IMR-90 (cell line): ENCODE measurements at regions not wholly inside any gene's neighbourhood (a gene's known extent, or its start where the extent isn't known, plus 50 kb on each side); places are given as distances from the start of the nearest gene placed in this dataset.

Experiments
- ATAC-seq: fragments of 200-7000 bp; cut with Tn5 transposase; 2 replicates; pipeline ENCODE4 v1.9.1; 2020; ENCODE audit warnings: low read depth, mild to moderate bottlenecking, moderate library complexity
- BruUV-seq: library from RNA; stranded (reverse); fragments of 400-500 nt; replicated peaks from 2 replicates; lab custom pipeline; 2021; lab: Mats Ljungman, UMichigan
- CTCF ChIA-PET: fragments of 300-600 bp; formaldehyde crosslinking; extraction: SDS; loops from one replicate; lab custom pipeline; 2021; ENCODE audit warnings: antibody characterized with exemption; lab: Yijun Ruan, JAX
- POLR2A ChIA-PET: fragments of 300-600 bp; sonication (Branson Sonifier 250); formaldehyde crosslinking; loops from one replicate; lab custom pipeline; 2022; ENCODE audit warnings: antibody characterized with exemption; ENCODE audit not compliant: unreplicated experiment; lab: Charles Lee
- DNase-seq: peaks from one replicate; pipeline ENCODE4 v3.0.0; 2013
- H2AFZ ChIP-seq: replicated peaks from 2 replicates; pipeline ENCODE3; 2013; ENCODE audit warnings: low read length, mild to moderate bottlenecking; ENCODE audit not compliant: poor library complexity
- H2AK5ac ChIP-seq: 2 replicates; pipeline ENCODE4 v1.6.1; 2013; ENCODE audit warnings: low read depth, low read length, inconsistent platforms
- H2AK9ac ChIP-seq: replicated peaks from 2 replicates; pipeline ENCODE3; 2013; ENCODE audit warnings: mild to moderate bottlenecking, low read depth, low read length, moderate library complexity; ENCODE audit not compliant: poor library complexity
- H2BK120ac ChIP-seq: 2 replicates; pipeline ENCODE4 v1.6.1; 2013; ENCODE audit warnings: low read depth, low read length, inconsistent platforms
- H2BK15ac ChIP-seq: 3 replicates; pipeline ENCODE4 v1.6.1; 2013; ENCODE audit warnings: low read depth, low read length, inconsistent platforms
- H2BK20ac ChIP-seq: 2 replicates; pipeline ENCODE4 v1.6.1; 2013; ENCODE audit warnings: low read depth, mild to moderate bottlenecking, inconsistent platforms, low read length, moderate library complexity
- H2BK5ac ChIP-seq: 2 replicates; pipeline ENCODE4 v1.6.1; 2013; ENCODE audit warnings: mild to moderate bottlenecking, low read depth, low read length, inconsistent platforms; ENCODE audit not compliant: poor library complexity, severe bottlenecking
- H3K14ac ChIP-seq: replicated peaks from 2 replicates; pipeline ENCODE4 v1.6.1; 2013; ENCODE audit warnings: low read depth, low read length, inconsistent platforms
- H3K18ac ChIP-seq: 2 replicates; pipeline ENCODE4 v1.6.1; 2013; ENCODE audit warnings: low read depth, low read length, control low read depth
- H3K23ac ChIP-seq: 2 replicates; pipeline ENCODE4 v1.6.1; 2013; ENCODE audit warnings: low read depth, low read length, inconsistent platforms
- H3K27ac ChIP-seq: 2 replicates; pipeline ENCODE4 v1.5.1; 2013; ENCODE audit warnings: mild to moderate bottlenecking, control low read depth, low read length; ENCODE audit not compliant: insufficient read depth
- H3K27me3 ChIP-seq: 2 replicates; pipeline ENCODE4 v1.6.1; 2013; ENCODE audit warnings: low read length; ENCODE audit not compliant: control insufficient read depth, insufficient read depth
- H3K36me3 ChIP-seq: 2 replicates; pipeline ENCODE4 v1.6.1; 2013; ENCODE audit warnings: low read length, mixed read lengths; ENCODE audit not compliant: control insufficient read depth, insufficient read depth
- H3K4ac ChIP-seq: 2 replicates; pipeline ENCODE4 v1.6.1; 2013; ENCODE audit warnings: low read depth, low read length, inconsistent platforms
- H3K4me1 ChIP-seq: 2 replicates; pipeline ENCODE4 v1.6.1; 2013; ENCODE audit warnings: low read length, mixed read lengths; ENCODE audit not compliant: control insufficient read depth, insufficient read depth
- H3K4me2 ChIP-seq: 2 replicates; pipeline ENCODE4 v1.6.1; 2013; ENCODE audit warnings: low read depth, mild to moderate bottlenecking, control low read depth, low read length, moderate library complexity
- H3K4me3 ChIP-seq: 2 replicates; pipeline ENCODE4 v1.5.1; 2013; ENCODE audit warnings: low read depth, mild to moderate bottlenecking, control low read depth, low read length, moderate library complexity; ENCODE audit not compliant: insufficient read depth
- H3K56ac ChIP-seq: 2 replicates; pipeline ENCODE4 v1.6.1; 2013; ENCODE audit warnings: low read length, inconsistent platforms; ENCODE audit not compliant: insufficient read depth; ENCODE audit errors: extremely low read depth
- H3K79me1 ChIP-seq, 2 experiments: 2 replicates each; pipeline ENCODE4 v1.6.1; 2013; ENCODE audit warnings: low read length in 2 of 2, inconsistent platforms in 1 of 2, low read depth in 1 of 2
- H3K9ac ChIP-seq: 2 replicates; pipeline ENCODE4 v1.6.1; 2013; ENCODE audit warnings: low read depth, low read length, control low read depth
- H3K9me1 ChIP-seq: 2 replicates; pipeline ENCODE4 v1.6.1; 2013; ENCODE audit warnings: low read length, inconsistent platforms; ENCODE audit not compliant: insufficient read depth
- H3K9me3 ChIP-seq: 2 replicates; pipeline ENCODE4 v1.6.1; 2013; ENCODE audit warnings: low read length; ENCODE audit not compliant: control insufficient read depth, insufficient read depth
- H4K20me1 ChIP-seq: 2 replicates; pipeline ENCODE4 v1.6.1; 2013; ENCODE audit warnings: low read length, inconsistent platforms; ENCODE audit not compliant: insufficient read depth
- H4K5ac ChIP-seq: 2 replicates; pipeline ENCODE4 v1.6.1; 2013; ENCODE audit warnings: mild to moderate bottlenecking, low read depth, low read length, control low read depth
- H4K8ac ChIP-seq, 2 experiments: 2 replicates each; pipeline ENCODE4 v1.6.1; 2013; ENCODE audit warnings: low read depth in 2 of 2, low read length in 2 of 2, control low read depth in 1 of 2, inconsistent platforms in 1 of 2
- H4K91ac ChIP-seq: 2 replicates; pipeline ENCODE4 v1.6.1; 2013; ENCODE audit warnings: low read depth, low read length, inconsistent platforms; ENCODE audit not compliant: insufficient read depth
- BHLHE40 ChIP-seq: fragments of 150-350 bp; IDR thresholded peaks from 2 replicates; pipeline ENCODE4 v1.6.1; 2016; ENCODE audit warnings: mild to moderate bottlenecking, low read depth, low read length
- CEBPB ChIP-seq: IDR thresholded peaks from 2 replicates; pipeline ENCODE4 v1.6.1; 2012; ENCODE audit warnings: low read depth, low read length, improper control_type of control experiment
- CHD1 ChIP-seq: IDR thresholded peaks from 2 replicates; pipeline ENCODE4 v1.6.1; 2012; ENCODE audit warnings: low read depth, low read length, improper control_type of control experiment
- CTCF ChIP-seq: conservative IDR thresholded peaks from 2 replicates; pipeline ENCODE4 v1.5.1; 2012; ENCODE audit warnings: mild to moderate bottlenecking, low read depth, low read length, improper control_type of control experiment
- ELK1 ChIP-seq: fragments of 150-350 bp; IDR thresholded peaks from 2 replicates; pipeline ENCODE4 v1.6.1; 2016; ENCODE audit warnings: low read depth, mild to moderate bottlenecking, low read length, moderate library complexity, borderline replicate concordance
- MAZ ChIP-seq: IDR thresholded peaks from 2 replicates; pipeline ENCODE4 v1.6.1; 2012; ENCODE audit warnings: low read depth, mild to moderate bottlenecking, low read length, improper control_type of control experiment, moderate library complexity, borderline replicate concordance
- MXI1 ChIP-seq: IDR thresholded peaks from 2 replicates; pipeline ENCODE4 v1.6.1; 2012; ENCODE audit warnings: low read depth, mild to moderate bottlenecking, low read length, moderate library complexity, borderline replicate concordance
- NFE2L2 ChIP-seq: fragments of 150-350 bp; IDR thresholded peaks from 2 replicates; pipeline ENCODE4 v1.6.1; 2016; ENCODE audit warnings: low read depth, mild to moderate bottlenecking, low read length
- POLR2A ChIP-seq: IDR thresholded peaks from 2 replicates; pipeline ENCODE4 v1.6.1; 2012; ENCODE audit warnings: mild to moderate bottlenecking, low read depth, low read length
- RAD21 ChIP-seq: IDR thresholded peaks from 2 replicates; pipeline ENCODE4 v1.6.1; 2012; ENCODE audit warnings: low read length, improper control_type of control experiment
- RCOR1 ChIP-seq: IDR thresholded peaks from 2 replicates; pipeline ENCODE4 v1.6.1; 2012; ENCODE audit warnings: mild to moderate bottlenecking, low read length, improper control_type of control experiment; ENCODE audit not compliant: insufficient replicate concordance
- RFX5 ChIP-seq: IDR thresholded peaks from 2 replicates; pipeline ENCODE4 v1.8.0; 2012; ENCODE audit warnings: low read depth, mild to moderate bottlenecking, low read length, moderate library complexity
- SMC3 ChIP-seq: fragments of 150-350 bp; IDR thresholded peaks from 2 replicates; pipeline ENCODE4 v1.6.1; 2016; ENCODE audit warnings: low read depth, mild to moderate bottlenecking, antibody characterized with exemption, low read length, moderate library complexity
- WGBS, 2 experiments: methylation state at CpG; one replicate each; pipeline versions ENCODE4 v1.1.5 to v1.1.7; 2013; ENCODE audit warnings: missing lambda C conversion rate in 2 of 2; ENCODE audit not compliant: insufficient read length in 1 of 2; ENCODE audit errors: extremely low coverage in 2 of 2; 5-methylcytosine and 5-hydroxymethylcytosine counted together
- dilution Hi-C: fragments of 300-500 bp; cut with HindIII; formaldehyde crosslinking; loops from one replicate; pipeline ENCODE4 v1.14.3; 2018; ENCODE audit warnings: low sequenced_read_pairs; ENCODE audit not compliant: unreplicated experiment
- in situ Hi-C: fragments of 300-500 bp; cut with MboI; formaldehyde crosslinking; loops from 3 replicates; pipeline ENCODE4 v1.14.3; 2019; ENCODE audit warnings: low sequenced_read_pairs, inconsistent platforms, mixed read lengths
- intact Hi-C: fragments of 100-400 bp; cut with micrococcal nuclease; formaldehyde crosslinking; loops from 2 replicates; pipeline ENCODE4 v1.10.0; 2022

- H3K4me2 ChIP-seq, result no peak overlapping the region
- no peak overlapping the region for H2AFZ ChIP-seq
- no peak overlapping the region for H2BK20ac ChIP-seq
- no peak overlapping the region for H3K4ac ChIP-seq
- H4K5ac ChIP-seq, result no peak overlapping the region
- H3K4me3 ChIP-seq, result no peak overlapping the region
- H3K18ac ChIP-seq, result no peak overlapping the region
- no peak overlapping the region for H4K8ac ChIP-seq
- H4K91ac ChIP-seq, result no peak overlapping the region
- H2BK120ac ChIP-seq, result no peak overlapping the region
- H2AK9ac ChIP-seq, result no peak overlapping the region
- H3K79me1 ChIP-seq, result no peaks in the 10 kb centered on the region
- H3K27me3 ChIP-seq, result peaks cover 3% of the 10 kb centered on the region; the same call in 1 of the 2 replicates
- no peak overlapping the region for H3K14ac ChIP-seq
- no peak overlapping the region for H3K9ac ChIP-seq
- H3K36me3 ChIP-seq, result no peaks in the 10 kb centered on the region
- ATAC-seq (no peak), DNase-seq (no peak)
- H3K9me1 ChIP-seq, result no peaks in the 10 kb centered on the region
- BruUV-seq, result no TSS peak
- no peak overlapping the region for H2BK15ac ChIP-seq
- dilution Hi-C loops (no loop called here), in situ Hi-C loops (no loop called here), intact Hi-C loops (no loop called here)
- ChIA-PET POLR2A (interaction anchor here (0.6 kb wide), 1 partner anchor 286 kb away, joined by 3 read pairs; no protein-coding TSS in a partner anchor), CTCF (no interaction called here)
- TF ChIP-seq MXI1, result no peak
- TF ChIP-seq BHLHE40, result no peak
- no peak for TF ChIP-seq NFE2L2
- no peak for TF ChIP-seq CEBPB
- no peak for TF ChIP-seq CTCF
- no peak for TF ChIP-seq SMC3
- TF ChIP-seq POLR2A, result no peak
- TF ChIP-seq CHD1, result no peak
- no peak for TF ChIP-seq ELK1
- no peak for TF ChIP-seq RAD21
- no peak for TF ChIP-seq RFX5
- no peak for TF ChIP-seq RCOR1
- no peak for TF ChIP-seq MAZ
- H3K9me3 ChIP-seq, result no peaks in the 10 kb centered on the region
- H3K23ac ChIP-seq, result no peak overlapping the region
- H2BK5ac ChIP-seq, result no peak overlapping the region
- H3K56ac ChIP-seq, result no peak overlapping the region
- H4K20me1 ChIP-seq, result no peaks in the 10 kb centered on the region
- WGBS, 2 experiments, result no CpG with 5 or more reads among the region's 2 CpGs
- no peak overlapping the region for H2AK5ac ChIP-seq
- no peak overlapping the region for H3K27ac ChIP-seq
- no peaks in the 10 kb centered on the region for H3K4me1 ChIP-seq
Measured at GRCh38 chr3:111465081-111465670, 76.8 kb upstream of the CD96 start.
